ENCODE measurements at regions not wholly inside any gene's neighbourhood (a gene's known extent, or its start where the extent isn't known, plus 50 kb on each side); places are given as distances from the start of the nearest gene placed in this dataset.

- TF ChIP-seq CTCF (conservative IDR thresholded peaks at IDR 0.05 in 1 of 2, IDR thresholded peaks at IDR 0.05 in 1 of 2; ENCODE audit: low read depth in 1 of 2, low read length in 2 of 2) (no peak), EZH2 (IDR thresholded peaks at IDR 0.05; ENCODE audit: low read length, missing control alignments) (no peak)
Measured at GRCh38 chr2:64228918-64229317, 84.7 kb upstream of the PELI1 start.

All from fibroblast of lung (primary cell).